ENCODE measurements at regions not wholly inside any gene's neighbourhood (a gene's known extent, or its start where the extent isn't known, plus 50 kb on each side); places are given as distances from the start of the nearest gene placed in this dataset.
A peak's percentile ranks its signal among the peaks of the same experiment; 100 is the strongest.

DNA sequence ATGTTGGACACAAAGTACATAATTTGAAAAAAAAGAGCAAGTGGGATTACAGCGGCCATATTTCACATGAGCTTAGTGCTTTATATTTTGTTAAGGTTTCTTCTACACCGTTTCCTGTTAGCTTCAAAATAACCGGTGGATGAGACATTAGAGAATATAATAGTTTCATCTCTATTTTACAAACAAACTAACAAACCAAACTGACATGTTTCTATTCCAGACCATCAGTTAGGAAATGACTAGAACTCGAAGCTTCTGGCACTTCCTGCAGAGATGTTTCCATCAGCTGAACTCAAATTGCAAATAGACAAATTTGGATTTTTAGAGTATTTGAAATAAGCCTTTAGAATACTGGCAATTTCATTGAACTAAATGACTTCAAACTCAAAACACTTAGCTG lies 86.5 kb downstream of the MTRR start:
- no peak for DNase-seq

DNA sequence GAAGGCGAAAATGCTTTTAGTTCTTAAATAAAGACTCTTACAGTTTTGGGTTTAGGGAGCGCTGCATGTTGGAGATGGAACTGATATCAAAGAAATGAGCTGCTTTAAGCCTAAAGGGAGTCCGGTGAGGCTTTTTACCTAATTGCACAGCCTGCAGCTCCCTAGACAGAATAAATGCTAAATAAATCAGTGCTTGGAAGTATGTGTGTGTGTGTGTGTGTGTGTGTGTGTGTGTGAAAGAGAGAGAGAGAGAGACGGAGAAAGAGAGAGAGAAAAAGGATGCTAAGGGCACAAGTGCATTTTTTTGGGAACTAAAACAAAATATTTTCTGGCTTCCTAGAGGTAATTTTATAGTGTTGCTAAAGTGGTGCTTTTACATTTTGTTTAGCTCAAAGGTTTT lies 88.4 kb downstream of the MTRR start:
- no peak for DNase-seq

DNA sequence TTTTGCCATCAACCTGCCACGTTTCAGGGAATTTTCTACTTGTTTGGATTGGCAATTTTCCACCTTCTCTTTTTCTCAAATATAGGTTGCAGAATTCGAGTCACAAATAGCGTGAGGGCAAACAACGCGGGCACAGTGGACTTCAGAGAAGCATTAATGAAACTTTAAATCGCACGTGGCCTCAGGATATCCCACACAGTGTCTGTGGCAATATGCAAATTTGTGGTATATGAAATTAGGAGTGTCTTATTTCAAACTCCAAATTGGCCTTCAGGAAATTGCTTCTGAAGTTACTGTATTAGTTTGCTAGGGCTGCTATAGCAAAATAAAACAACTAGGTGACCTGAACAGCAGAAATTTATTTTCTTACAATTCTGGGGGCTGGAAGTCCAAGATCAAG lies 91.2 kb downstream of the MTRR start:
- DNase-seq = no peak

DNA sequence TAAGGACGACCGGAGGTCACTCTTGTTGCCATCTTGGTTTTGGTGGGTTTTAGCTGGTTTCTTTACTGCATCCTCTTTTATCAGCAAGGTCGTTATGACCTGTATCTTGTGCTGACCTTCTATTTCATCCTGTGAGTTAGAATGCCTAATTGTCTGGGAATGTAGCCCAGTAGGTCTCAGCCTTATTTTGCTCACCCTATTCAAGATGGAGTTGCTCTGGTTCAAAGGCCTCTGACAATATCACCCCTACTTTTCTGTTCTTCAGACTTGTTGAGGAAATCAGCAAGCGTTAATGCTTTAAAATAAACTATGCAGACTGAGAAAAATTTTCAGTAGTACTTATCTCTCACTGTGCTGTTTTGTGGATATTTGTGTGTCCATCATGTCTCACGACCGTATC lies 92.6 kb downstream of the MTRR start:
- no peak for DNase-seq

DNA sequence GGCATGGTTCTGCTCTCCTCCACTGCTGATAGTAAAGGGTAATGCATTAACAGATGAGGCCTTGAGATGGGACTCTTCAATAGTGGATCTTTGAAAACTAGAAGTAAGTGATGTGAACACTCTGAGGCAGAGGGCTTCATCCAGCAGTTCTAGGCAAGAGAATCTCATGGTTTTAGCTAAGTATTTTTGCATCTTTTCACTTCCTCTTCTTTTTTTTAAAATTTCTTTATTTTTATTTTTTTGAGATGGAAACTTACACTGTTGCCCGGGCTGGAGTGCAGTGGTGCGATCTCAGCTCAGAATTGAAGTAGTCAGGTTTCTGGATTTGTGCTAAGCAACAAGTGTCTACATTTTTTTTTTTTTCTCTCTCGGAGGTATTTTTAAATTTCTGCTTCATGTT lies 101.9 kb downstream of the MTRR start:
- DNase-seq = no peak

DNA sequence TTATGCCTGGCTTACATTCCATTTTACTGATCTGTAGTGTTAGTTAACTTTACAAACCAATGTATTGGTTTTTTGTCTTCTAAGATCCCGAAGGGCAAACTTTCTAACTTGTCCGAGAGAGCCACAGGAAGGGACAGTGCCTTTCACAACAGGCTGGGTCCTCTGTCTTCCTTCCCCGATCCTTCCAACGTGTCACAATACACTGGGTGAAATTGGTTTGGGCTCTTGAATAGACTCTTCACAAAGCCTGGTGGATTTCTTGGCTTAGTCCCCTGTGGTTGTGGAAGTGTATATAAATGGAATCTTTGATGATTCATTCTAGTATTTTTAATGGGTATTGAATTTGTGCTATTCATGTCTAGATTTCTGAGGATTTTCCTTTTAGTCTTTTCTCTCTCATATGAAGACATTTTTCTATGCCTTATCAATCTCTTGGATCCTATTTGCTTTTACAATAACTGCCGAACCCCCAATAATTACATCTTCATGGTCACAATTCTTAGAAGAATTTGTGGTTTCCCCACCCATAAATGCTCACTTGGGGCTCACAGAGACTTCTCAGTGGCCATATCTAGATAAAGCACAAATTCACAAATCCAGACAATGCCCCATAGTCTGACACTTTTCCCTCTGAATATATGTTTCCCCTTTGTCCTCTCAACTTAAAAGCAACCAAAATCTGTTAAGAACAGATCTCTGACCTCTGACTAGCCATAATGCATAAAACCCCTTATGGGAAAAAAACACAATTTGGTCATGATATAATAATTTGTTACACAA lies 107.7 kb downstream of the MTRR start:
- DNase-seq = no peak

DNA sequence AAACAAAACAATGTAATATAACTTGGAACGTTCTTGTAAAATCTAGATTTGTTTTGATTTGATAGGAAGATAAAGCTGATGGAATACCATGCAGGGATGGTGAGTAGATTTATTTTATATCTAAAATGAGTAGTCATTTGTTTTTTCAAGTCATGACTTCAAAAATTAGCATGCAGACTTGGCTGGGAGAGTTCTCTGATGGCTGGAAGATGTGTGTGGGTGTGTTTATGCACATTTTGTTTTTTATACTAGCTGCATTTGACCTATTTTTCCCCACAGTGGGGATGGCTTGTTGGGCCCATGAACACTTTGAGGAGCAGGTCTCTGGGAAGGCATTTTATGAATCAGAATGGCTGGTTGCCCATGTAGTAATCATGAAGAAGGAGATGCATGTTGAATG lies 109.2 kb downstream of the MTRR start:
- no peak for DNase-seq

DNA sequence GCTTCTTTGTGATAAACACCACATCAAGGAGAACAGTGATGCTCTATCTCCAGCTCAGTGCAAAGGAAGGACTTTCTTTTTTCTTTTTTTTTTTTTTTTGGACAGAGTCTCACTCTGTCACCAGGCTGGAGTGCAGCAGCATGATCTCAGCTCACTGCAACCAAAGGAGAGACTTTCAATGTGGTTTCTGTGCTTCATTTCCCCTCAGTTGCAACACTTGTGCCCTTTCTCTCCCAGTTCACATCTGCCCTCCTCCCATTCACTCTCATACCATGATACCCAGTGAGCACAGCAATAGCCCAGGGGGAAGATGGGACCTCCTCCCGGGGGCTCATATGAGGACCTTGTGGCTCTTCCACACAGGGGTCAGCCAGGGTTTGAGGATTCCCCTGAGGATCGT lies 110.0 kb downstream of the MTRR start:
- no peak for DNase-seq

DNA sequence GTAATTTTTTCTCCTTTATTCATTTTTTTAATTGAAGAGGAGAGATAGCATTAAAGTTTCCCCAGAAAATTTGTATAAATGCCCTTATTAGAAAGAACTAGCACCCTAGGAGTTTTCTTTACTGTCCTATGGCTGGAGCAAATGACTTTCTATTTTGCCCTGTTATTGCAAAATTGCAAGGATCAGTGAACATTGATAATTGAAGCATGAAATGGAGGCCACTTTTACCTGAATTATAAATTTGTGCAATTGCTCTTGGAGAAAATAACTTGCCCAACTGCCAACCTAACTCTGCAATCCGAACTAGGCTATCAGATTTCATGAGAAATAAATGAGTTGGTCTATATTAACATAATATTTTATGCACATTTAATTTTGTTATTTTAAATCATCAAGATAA lies 111.9 kb downstream of the MTRR start:
- DNase-seq = no peak

DNA sequence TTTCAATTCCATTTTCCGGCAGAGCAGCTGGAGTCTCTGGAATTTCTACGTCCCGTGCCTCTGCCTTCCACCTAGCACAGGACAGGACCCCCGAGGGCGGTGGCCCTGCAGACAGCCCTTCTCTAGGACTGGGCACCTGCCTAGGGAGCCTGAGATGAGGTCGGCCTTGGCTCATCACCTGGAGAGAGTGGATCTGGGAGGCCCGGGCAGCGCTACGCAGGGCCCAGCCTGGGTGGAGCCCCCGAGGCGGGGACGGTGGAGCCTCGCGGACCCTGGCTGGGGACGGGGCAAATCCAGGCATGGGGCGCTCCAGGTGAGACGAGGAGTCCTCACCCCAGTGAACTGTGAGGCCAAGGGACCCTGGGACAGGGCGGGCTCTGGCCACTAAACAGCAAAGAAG lies 114.5 kb downstream of the MTRR start:
- DNase-seq = no peak

DNA sequence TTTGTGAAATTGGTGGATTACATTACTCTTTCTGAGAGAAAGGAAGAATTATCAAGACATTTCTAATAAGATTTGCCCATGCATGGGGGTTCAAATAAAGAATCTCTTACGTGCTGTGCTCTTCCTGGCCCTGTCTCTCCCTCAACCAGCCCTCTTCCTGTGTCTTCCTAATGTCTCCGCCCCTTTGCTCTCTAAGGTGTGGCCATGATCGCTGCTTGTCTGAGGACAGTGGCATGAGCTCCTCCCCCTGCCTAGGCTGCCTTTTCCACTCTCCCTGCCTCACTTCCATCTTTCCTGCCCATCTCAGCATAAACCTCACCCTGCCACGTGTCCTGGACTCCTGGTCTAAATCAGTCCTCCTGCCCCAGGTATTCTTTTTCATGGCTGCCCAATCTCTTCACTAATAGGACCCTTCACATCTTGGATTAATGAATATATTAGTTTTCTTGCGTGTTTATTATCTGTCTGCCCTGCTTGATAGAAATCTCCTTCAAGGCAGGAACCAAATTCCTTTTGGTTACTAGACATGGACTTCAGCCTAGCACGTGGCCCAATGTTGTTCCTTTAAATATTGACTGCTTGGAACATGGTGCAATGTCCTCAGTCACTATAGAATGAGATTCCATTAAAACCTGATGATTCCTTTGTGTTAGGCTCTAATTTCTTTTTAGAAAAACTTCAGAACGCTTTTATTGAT lies 122.3 kb downstream of the MTRR start:
- DNase-seq = no peak

DNA sequence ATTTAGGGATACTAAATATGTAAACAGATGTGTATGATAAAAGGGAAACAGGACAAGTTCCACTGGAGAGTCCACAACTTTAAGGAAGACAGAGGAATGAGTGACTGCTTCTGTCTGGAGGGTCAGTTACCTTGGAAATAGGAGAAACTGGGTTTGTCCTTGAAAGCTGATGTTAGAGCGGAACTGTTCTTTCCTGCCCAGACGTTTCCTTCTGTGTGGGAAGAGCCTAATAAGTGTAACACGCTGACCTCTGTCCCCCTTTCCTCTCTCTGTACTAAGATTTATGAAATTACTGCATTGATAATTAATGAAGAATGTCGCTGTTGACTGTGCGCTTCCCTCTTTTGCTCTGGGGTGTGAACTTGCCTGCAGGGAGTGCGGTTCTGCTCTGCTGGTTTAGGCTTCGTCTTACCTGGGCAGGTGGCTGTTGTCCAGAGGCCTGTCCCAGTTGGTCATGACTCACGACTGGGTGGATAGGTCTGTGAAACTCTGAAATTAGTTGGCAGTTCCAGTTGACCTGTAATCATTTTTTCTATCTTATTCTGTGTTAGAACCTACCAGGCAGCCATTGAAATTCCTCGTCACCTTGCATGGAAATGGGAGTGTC lies 126.8 kb downstream of the MTRR start:
- no peak for DNase-seq

DNA sequence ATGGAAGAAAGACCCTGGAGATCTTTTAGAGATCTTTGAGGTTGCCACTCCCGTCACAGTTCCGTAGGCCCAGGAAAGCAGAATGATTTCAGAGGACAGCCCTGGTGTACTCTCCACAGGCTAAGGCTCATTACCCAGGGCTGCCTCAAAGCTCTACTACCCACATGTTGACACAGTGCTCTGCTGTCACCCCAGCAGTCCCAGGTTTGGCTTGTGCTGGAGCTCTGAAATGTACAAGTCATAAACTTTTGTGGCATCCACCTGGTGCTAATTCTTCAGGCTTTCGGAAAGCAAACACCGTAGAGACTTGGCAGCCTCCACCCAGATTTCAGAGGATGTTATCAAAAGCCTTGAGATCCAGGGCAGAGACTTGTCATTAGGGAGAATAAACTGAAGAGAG lies 136.5 kb downstream of the MTRR start:
- no peak for DNase-seq

DNA sequence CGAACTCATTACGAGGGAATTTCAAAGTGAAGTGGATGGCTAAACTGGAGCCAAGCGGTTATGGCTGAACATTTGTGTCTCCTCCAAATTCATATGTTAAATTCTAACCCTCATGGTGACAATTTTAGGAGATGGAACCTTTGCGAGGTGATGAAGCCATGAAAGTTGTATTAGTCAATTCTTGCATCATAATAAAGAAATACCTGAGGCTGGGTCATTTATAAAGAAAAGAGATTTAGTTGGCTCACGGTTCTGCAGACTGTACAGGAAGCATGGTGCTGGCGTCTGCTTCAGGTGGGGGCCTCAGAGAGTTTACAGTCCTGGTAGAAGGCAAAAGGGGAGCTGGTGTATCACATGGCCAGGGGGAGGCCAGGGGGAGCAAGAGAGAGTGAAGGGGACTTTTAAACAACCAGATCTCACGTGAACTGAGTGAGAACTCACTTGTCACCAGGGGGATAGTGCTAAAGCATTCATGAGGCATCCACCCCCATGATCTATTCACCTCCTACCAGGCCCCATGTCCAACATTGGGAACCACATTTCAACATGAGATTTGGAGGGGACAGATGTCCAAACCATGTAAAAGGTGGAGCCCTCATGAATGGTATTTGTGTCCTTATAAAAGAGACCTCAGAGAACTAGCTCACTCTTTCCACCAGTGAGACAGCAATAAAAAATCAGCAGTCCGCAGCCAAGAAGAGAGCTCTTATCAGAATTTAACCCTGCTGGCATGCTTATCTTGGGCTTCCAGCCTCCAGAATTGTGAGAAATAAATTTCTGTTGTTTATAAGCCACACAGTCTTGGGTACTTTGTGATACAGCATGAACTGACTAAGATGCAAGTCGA lies 143.4 kb downstream of the MTRR start:
- no peak for DNase-seq

DNA sequence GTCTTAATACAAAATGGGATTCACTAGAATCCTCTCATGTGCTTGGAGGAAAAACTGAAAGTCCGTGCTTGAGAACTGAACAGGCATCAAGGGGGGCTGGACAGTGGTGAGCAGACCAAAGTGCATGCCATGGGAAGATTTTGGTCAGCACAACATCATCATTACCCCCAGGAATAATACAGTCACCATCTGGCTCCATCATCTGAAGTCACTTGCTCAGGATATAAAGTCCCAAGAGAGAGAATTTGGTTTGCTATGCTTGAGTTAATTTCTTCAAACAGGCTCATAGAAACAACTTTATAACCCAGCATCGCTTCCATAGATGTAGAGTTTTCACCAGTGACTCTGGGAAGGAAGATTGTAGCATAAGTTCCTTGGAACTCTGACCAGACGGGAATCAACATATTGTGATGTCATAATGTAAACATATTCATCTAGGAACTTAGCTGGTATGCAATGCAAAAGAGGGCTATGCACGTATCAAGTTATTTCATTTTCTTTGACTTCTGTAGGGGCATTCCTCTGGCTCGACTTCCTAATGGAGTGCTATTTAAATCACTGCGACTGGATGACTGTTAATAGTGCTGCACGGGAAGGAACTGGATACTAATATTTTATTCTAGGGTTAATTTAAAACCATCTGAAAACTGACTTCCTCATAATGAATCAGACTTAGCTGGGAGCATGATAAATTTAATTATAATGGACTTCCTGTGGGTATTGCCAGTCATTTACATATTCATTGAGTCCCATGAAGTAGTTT lies 145.2 kb downstream of the MTRR start:
- no peak for DNase-seq

DNA sequence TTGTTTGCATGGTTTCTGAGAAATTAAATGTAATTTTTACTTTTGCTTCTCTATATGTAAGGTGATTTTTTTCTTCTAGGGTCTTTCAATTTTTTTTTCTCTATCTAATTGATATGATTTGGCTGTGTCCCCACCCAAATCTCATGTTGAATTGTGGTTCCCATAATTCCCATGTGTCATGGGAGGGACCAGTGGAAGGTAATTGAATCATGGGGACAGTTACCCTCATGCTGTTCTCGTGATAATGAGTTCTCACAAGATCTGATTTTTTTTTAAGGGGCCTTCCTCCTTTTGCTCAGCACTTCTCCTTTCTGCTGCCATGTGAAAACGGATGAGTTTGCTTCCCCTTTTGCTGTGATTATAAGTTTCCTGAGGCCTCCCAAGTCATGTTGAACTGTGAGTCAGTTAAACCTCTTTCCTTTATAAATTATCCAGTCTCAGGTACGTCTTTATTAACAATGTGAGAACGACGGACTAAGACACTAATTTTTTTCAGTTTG lies 150.8 kb downstream of the MTRR start:
- no peak for DNase-seq

DNA sequence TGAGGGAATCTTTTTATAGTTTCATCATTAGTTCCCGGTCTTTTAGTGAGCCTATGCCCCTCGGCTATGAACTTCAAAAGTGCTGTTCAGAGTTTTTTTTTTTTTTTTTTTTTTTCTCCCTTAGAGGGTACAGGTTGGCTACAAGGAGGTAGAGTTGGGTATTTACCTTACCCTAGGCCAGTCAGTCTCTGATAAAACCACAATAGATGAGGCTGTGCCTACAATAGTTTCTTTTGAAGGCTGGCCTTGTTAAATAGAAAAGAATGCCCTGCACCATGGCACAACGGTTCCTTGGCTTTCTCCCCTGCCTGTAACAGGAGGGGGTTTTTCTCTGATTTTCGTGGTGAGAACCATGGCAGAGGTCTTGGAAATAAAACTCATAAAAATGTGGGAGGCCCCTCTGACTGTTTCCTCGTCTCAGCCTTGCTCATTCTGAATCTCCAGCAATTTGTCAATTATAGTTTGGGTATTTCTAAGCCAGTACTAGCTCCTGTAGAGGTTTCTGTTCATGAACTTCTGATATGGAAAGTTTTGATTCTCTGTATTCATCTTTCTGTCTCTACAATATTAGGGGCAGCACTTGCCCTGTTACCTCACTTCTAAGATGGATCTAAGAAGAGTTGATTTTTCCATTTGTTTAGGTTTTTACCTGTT lies 152.0 kb downstream of the MTRR start:
- no peak for DNase-seq

DNA sequence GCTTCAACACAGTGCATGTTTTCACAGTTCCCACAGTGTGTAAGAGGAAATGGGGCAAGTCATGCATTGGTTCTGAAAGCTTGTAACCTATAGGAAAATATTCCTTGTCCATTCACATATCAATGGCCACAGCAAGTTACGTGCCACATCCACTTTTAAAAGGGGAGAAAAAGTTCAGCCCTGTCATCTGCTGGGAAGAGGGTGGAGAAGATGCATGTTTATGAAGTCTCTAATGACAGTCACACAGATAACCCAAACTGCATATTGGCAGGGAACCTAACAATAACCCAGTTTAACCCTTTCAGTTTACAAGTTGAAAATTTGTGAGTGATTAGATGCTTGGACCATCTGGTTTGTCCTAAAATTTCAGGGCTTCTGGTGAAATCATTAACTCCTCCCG lies 159.3 kb downstream of the MTRR start:
- no peak for DNase-seq

DNA sequence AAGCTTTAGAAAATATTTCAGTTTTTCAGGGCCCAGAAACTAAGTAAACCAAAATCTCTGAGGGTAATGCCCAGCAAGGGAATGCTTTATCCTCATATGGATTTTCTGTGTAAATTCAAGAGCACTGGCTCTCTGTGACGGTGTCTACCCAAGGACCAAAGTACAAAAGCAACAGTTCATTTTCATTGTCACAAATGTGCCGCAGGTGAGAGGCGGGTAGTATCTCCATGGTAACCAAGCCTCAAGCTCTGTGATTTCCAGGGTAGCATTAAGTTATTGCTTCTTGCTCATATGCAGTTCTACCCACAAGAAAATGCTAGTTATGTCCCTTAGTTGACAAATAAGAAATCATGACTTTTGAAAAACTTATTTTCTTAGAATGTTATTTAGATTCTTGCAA lies 164.3 kb downstream of the MTRR start:
- peak; percentile 25 for DNase-seq

DNA sequence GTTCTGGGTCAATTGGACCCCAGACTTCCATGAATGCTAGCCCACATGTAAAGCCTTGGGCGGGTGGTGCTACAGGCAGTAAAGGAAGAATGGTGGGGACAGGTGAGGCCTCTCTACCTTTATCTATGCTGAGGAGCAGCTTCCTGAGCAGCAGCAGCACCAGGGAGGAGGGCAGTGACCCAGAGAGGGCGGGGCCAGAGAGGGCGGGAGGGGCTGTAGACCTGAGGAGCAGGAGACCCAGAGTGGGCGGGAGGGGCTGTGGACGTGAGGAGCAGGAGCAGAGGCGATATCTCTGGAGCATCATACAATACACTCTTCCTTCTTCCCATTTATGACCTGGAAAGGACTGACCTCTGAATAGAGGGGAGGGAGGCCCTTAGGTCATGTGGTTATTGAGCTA lies 165.9 kb downstream of the MTRR start:
- DNase-seq = no peak

DNA sequence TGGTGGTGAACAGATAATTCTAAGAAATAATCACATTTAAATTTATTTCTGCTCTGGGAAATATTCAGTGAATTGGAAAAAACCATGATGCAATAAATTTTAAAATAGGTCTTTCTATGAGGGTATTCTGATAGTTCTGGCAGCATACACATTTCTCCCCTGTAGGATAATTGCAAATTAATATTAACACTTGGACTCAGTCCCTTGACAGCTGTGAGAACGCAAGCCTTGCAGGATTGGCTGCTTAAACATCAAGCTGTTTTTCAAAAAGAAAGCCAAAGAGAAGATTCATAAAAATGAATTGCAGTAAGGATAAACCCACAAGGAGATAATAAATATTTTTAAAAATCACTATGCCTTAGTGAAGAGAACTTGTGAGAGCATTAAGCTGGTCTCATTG lies 180.0 kb downstream of the MTRR start:
- no peak for DNase-seq

DNA sequence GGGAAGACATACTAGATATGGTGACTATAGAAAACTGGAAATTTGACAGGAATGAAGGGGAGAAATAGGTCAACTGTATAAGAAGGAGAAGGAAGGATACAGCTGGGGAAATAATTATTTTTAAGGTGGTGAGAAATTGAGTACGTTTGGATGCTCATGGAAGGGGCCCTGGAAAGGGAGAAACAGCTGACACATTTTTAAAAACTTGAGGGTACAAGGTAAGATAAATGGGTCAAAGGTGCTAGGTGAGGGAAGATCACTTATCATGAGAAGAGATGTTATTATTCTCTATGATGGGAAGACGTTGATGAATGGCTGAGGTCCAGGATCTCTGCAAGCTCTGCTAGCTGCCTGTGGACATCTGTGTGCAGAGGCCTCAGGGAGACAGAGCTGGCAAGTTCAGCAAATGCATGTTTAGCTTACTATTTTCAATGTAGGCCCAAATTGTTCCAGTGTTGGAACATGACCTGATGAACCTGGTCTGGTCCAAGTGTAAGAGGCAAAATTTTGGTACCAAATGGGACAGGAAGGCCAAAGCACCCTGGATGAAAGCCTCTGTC lies 181.7 kb downstream of the MTRR start:
- no peak for DNase-seq
